PC-9 (cell line): ENCODE measurements at regions not wholly inside any gene's neighbourhood (a gene's known extent, or its start where the extent isn't known, plus 50 kb on each side); places are given as distances from the start of the nearest gene placed in this dataset.

Experiments
- BruUV-seq: library from RNA; stranded (reverse); fragments of 400-500 nt; replicated peaks from 2 replicates; lab custom pipeline; 2021; lab: Mats Ljungman, UMichigan
- CTCF ChIA-PET: fragments of 300-600 bp; sonication (Branson Sonifier 250); formaldehyde crosslinking; loops from one replicate; lab custom pipeline; 2022; ENCODE audit warnings: antibody characterized with exemption; lab: Charles Lee
- POLR2A ChIA-PET: fragments of 300-600 bp; sonication (Branson Sonifier 250); formaldehyde crosslinking; loops from one replicate; lab custom pipeline; 2022; ENCODE audit warnings: antibody characterized with exemption; ENCODE audit not compliant: unreplicated experiment; lab: Charles Lee
- DNase-seq, 2 experiments: peaks; one replicate each; pipeline versions ENCODE4 v3.0.0 to v3.0.0-alpha.2; 2015 to 2022; ENCODE audit warnings: mixed read lengths in 1 of 2
- H2AFZ ChIP-seq: fragments of 200-600 bp; sonication (generic); 2 replicates; pipeline ENCODE4 v1.8.1; 2017; ENCODE audit warnings: antibody characterized with exemption
- H3F3A ChIP-seq: fragments of 200-600 bp; sonication (generic); 2 replicates; pipeline ENCODE4 v1.8.1; 2017; ENCODE audit warnings: antibody characterized with exemption, mild to moderate bottlenecking, low read depth; ENCODE audit not compliant: insufficient read depth
- H3K27ac ChIP-seq: fragments of 200-600 bp; sonication (generic); 2 replicates; pipeline ENCODE4 v1.6.1; 2016; ENCODE audit warnings: mixed run types
- H3K27me3 ChIP-seq: fragments of 200-600 bp; sonication (generic); 2 replicates; pipeline ENCODE4 v1.6.1; 2016; ENCODE audit warnings: low read depth, mixed run types; ENCODE audit not compliant: insufficient read depth
- H3K36me3 ChIP-seq: fragments of 200-600 bp; sonication (generic); 2 replicates; pipeline ENCODE4 v1.6.1; 2016; ENCODE audit warnings: low read depth, mixed run types
- H3K4me1 ChIP-seq: fragments of 200-600 bp; sonication (generic); replicated peaks from 2 replicates; pipeline ENCODE4 v1.6.1; 2016; ENCODE audit warnings: mixed run types; ENCODE audit not compliant: insufficient read depth
- H3K4me2 ChIP-seq: fragments of 200-600 bp; sonication (generic); 2 replicates; pipeline ENCODE4 v1.6.1; 2017; ENCODE audit warnings: mixed run types
- H3K4me3 ChIP-seq: fragments of 200-600 bp; sonication (generic); 2 replicates; pipeline ENCODE4 v1.6.1; 2016; ENCODE audit warnings: mixed run types
- H3K79me2 ChIP-seq: fragments of 200-600 bp; sonication (generic); 2 replicates; pipeline ENCODE4 v1.6.1; 2017; ENCODE audit warnings: low read depth, mixed run types
- H3K9me2 ChIP-seq: fragments of 200-600 bp; sonication (generic); 2 replicates; pipeline ENCODE4 v1.8.1; 2017; ENCODE audit warnings: mild to moderate bottlenecking; ENCODE audit not compliant: insufficient read depth
- H3K9me3 ChIP-seq: fragments of 200-600 bp; sonication (generic); 2 replicates; pipeline ENCODE4 v1.8.1; 2016; ENCODE audit warnings: low read depth; ENCODE audit not compliant: insufficient read depth
- H4K20me1 ChIP-seq: fragments of 200-600 bp; sonication (generic); 2 replicates; pipeline ENCODE4 v1.8.1; 2017; ENCODE audit not compliant: insufficient read depth
- CTCF ChIP-seq: fragments of 200-600 bp; sonication (generic); conservative IDR thresholded peaks from 2 replicates; pipeline ENCODE4 v1.6.1; 2017; ENCODE audit warnings: mixed run types, antibody characterized with exemption, mild to moderate bottlenecking, moderate library complexity
- EZH2 ChIP-seq: fragments of 200-600 bp; sonication (generic); IDR thresholded peaks from 2 replicates; pipeline ENCODE4 v1.8.0; 2017; ENCODE audit warnings: antibody characterized with exemption, low read depth
- intact Hi-C: fragments of 100-400 bp; cut with micrococcal nuclease; formaldehyde crosslinking; loops from one replicate; pipeline ENCODE4 v1.10.0; 2022; ENCODE audit not compliant: unreplicated experiment

- intact Hi-C loops, result no loop called here
- Histone ChIP-seq H3K4me1 (peaks cover 6% of the 10 kb centered on the region), H3K9me3 (no peaks in the 10 kb centered on the region), H3K27ac (no peak overlapping the region), H3K9me2 (no peaks in the 10 kb centered on the region), H3K79me2 (no peaks in the 10 kb centered on the region), H3F3A (no peaks in the 10 kb centered on the region; the same call in 1 of the 2 replicates), H3K27me3 (no peaks in the 10 kb centered on the region), H3K4me2 (no peak overlapping the region), H3K4me3 (no peak overlapping the region), H3K36me3 (no peaks in the 10 kb centered on the region), H4K20me1 (no peaks in the 10 kb centered on the region), H2AFZ (no peak overlapping the region)
- no TSS peak for BruUV-seq
- CTCF ChIA-PET, result no interaction called here
- POLR2A ChIA-PET, result interaction anchor here (0.5 kb wide), 1 partner anchor 118 kb away, joined by 3 read pairs; no protein-coding TSS in a partner anchor
- no peak for DNase-seq
- TF ChIP-seq EZH2, result no peak
- no peak for TF ChIP-seq CTCF
Measured at GRCh38 chr6:6901945-6902344, 205.8 kb upstream of the RREB1 start.

GRCh38 chr6:6905961-6906518 is 201.7 kb upstream of the RREB1 start:
- TF ChIP-seq EZH2, result no peak
- TF ChIP-seq CTCF, result no peak
- H3K9me3 ChIP-seq, result no peaks in the 10 kb centered on the region
- no peaks in the 10 kb centered on the region for H3K36me3 ChIP-seq
- H2AFZ ChIP-seq, result no peak overlapping the region
- H3K9me2 ChIP-seq, result no peaks in the 10 kb centered on the region
- no peak overlapping the region for H3K4me3 ChIP-seq
- H4K20me1 ChIP-seq, result no peaks in the 10 kb centered on the region
- H3K4me1 ChIP-seq, result peaks cover 8% of the 10 kb centered on the region
- ChIA-PET POLR2A (no interaction called here), CTCF (interaction anchor here (0.6 kb wide), 1 partner anchor 308 kb away, joined by 3 read pairs; no protein-coding TSS in a partner anchor)
- BruUV-seq, result no TSS peak
- H3K4me2 ChIP-seq, result no peak overlapping the region
- intact Hi-C loops, result no loop called here
- no peak for DNase-seq
- H3K27ac ChIP-seq, result no peak overlapping the region
- H3K79me2 ChIP-seq, result no peaks in the 10 kb centered on the region
- no peaks in the 10 kb centered on the region for H3K27me3 ChIP-seq
- H3F3A ChIP-seq, result no peaks in the 10 kb centered on the region; the same call in 1 of the 2 replicates

GRCh38 chr6:6906570-6907213 is 201.1 kb upstream of the RREB1 start:
- Histone ChIP-seq H3K36me3 (no peaks in the 10 kb centered on the region), H3F3A (no peaks in the 10 kb centered on the region; the same call in 1 of the 2 replicates), H3K27ac (no peak overlapping the region), H3K9me3 (no peaks in the 10 kb centered on the region), H3K79me2 (no peaks in the 10 kb centered on the region), H3K4me2 (no peak overlapping the region), H2AFZ (no peak overlapping the region), H4K20me1 (no peaks in the 10 kb centered on the region), H3K4me3 (no peak overlapping the region), H3K9me2 (no peaks in the 10 kb centered on the region), H3K4me1 (peaks cover 8% of the 10 kb centered on the region), H3K27me3 (no peaks in the 10 kb centered on the region)
- BruUV-seq, result no TSS peak
- intact Hi-C loops, result no loop called here
- TF ChIP-seq EZH2 (no peak), CTCF (no peak)
- ChIA-PET CTCF (interaction anchor here (0.6 kb wide), 1 partner anchor 308 kb away, joined by 3 read pairs; no protein-coding TSS in a partner anchor), POLR2A (no interaction called here)
- no peak for DNase-seq
